HL-60/S4 treated with retinoic acid at 250 ng/mL for 4 days and 3 days (cell line): ENCODE measurements at regions not wholly inside any gene's neighbourhood (a gene's known extent, or its start where the extent isn't known, plus 50 kb on each side); places are given as distances from the start of the nearest gene placed in this dataset.

Experiments
- in situ Hi-C: fragments of 300-500 bp; cut with MboI; formaldehyde crosslinking; loops from 2 replicates; pipeline ENCODE4 v1.7.0; 2022; ENCODE audit warnings: low sequenced_read_pairs

DNA sequence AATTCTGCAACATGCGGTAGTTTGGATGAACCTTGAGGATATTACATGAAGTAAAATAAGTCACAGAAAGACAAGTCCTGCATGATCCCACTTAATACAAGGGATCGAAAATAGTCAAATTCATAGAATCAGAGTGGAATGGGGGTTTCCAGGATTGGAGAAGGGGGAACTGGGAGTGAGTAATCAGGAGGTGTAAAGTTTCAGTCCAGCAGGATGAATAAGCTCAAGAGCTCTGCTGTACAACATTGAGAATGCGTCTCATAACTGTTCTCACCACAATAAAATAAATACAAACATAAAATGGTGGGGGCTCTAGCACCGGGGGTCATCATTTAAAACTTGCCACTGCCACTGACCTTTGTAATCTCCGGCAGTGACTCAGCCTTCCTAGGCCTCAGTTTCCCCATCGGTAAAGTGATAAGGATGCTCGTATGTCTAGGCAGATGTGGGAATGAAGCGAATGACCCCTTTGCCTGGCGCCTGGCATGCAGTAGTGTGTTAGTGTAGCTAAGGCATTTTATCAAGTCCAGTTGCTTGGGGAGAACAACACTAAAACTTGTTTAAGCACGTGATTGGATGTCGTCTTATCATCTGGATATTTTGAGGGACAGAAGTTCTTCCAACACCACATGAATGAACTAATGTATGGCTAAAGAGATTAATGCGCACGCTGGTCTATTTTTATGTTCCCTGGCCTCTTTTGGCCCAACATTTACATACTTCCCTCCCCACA is 421.1 kb downstream of the QKI start:
- in situ Hi-C loops = no loop called here

- in situ Hi-C loops = no loop called here
Measured at GRCh38 chr6:163834226-163834970, 419.9 kb downstream of the QKI start.

DNA sequence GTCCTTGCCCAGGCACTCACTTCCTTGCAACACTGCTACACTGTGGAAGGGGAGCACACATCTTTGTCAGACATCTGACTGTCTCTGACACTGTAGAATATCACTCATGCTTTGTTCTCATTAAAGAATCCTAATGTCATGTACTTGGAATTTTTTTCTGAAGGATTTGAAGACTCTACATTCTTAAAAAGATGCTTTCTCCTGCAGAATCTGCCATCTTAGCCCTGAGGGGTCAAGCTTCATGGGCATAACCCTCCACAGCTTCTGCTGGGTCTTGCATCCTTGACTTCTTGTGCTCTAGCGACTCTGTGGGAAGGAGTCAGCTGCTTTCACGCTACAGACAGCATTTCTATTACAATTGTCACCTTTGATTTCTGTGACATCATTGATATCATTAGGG is 417.2 kb downstream of the QKI start:
- in situ Hi-C loops = no loop called here

- in situ Hi-C loops = no loop called here
Measured at GRCh38 chr6:163830641-163831040, 416.1 kb downstream of the QKI start.

DNA sequence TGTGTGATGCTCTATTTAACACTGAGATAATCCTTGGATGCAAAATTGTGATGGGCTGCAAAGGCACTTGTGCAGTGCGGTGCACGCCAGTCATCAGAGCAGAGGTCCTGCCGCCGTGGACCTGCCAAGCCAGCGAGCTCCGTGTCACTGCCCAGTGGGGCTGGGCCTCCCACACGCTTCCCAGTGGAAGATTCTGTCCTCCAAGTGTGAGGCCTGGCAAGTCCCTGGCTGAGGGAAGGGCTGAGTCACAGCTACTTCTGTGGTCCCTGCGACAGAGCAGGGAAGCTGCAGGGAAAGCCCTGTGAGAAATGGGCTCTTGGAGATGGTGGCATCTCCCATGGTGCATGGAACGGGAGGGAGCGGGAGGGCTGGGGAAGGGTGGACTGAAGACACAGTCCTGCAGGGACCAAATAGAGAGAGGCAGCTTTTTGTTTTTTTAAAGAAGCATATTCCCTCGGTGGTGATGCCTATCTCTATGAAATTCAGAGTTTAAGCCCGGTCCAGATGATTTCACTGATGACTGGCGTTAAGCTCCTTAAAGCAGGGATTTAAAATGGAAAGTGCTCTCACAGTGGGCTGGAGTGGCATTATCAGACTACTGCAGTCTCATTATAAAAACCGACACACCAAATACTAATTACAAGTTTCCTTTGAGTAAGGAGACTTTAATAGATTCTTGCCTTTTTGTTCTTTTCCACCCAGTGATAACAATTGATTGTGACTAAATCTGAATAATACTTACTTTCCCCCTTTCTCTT is 413.7 kb downstream of the QKI start:
- in situ Hi-C loops = no loop called here

DNA sequence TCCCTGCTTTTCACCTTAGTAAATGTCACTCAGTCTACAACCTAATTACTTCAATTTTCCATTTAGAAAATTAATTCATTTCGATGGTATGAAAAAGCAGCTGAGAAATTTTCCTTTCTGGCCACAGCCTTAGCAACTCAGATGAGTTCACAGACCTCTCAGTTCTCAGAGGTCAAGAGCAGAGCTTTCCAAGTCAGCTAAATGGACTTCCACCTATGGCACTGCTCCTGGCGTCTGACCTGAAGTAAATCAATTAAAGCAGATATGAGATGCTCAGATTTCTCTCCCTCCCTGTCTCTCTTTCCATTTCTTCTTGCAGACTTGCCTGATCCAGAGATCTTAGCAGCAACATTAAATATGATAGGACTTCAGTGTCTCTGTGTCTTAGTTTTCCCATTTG is 412.6 kb downstream of the QKI start:
- in situ Hi-C loops = no loop called here

GRCh38 chr6:163826629-163827028 is 412.1 kb downstream of the QKI start:
- in situ Hi-C loops = no loop called here

- in situ Hi-C loops = no loop called here
Measured at GRCh38 chr6:163825033-163825432, 410.5 kb downstream of the QKI start.

DNA sequence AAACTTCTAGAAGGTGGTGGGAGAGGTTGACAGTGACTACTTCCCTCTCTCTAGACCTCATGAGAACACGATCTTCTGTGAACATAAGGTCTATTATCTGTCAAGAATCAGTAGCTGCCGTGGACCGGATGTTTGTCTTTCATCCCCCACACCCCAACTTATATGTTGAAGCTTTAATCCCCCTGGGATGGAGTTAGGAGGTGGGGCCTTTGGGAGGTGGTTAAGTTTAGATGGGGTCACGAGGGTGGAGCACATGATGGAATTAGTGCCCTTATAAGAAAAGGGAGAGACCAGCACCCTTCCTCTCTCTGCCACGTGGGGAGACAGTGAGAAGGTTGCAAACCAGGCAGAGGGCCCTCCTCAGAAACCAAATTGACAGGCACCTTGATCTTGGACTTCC is 409.1 kb downstream of the QKI start:
- in situ Hi-C loops = no loop called here

GRCh38 chr6:163820745-163821458 is 406.4 kb downstream of the QKI start:
- in situ Hi-C loops = no loop called here

- in situ Hi-C loops = no loop called here
Measured at GRCh38 chr6:163820171-163820570, 405.7 kb downstream of the QKI start.

DNA sequence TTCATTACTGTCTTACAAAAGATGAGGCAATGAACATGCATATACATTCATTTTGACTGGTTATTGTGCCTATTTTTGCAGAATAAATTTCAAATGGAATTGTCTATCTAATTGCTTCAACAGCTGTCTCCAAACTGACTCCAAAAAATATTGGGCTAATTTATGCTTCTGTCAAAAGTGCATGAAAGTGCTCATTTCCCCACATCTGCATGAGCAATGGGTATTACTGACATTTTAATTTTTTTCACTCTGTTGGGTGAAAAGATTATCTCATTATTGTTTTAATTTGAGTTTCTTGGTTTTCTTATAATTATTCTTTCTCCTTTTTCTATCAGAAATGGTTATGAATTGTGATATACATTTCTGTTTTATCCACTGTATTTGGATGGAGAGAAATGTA is 404.2 kb downstream of the QKI start:
- in situ Hi-C loops = no loop called here

DNA sequence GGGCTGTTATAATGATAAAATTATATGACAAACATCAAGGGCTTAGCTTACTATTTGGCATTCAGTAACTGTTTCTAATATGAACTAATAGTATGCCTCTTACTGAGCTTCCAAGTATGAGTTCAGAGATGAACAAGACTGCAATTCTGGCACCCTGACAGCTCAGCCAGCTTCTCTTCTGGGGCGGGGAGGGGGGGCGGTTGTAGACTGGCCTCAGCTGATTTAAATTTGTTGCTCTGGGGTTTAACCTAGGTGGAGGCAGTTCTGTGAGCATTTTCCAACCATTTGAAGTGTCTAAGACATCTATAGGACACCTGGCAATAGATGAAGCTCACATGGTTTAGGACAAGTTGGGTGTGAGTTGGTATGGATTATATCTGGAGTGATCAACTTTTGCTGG is 401.9 kb downstream of the QKI start:
- in situ Hi-C loops = no loop called here

DNA sequence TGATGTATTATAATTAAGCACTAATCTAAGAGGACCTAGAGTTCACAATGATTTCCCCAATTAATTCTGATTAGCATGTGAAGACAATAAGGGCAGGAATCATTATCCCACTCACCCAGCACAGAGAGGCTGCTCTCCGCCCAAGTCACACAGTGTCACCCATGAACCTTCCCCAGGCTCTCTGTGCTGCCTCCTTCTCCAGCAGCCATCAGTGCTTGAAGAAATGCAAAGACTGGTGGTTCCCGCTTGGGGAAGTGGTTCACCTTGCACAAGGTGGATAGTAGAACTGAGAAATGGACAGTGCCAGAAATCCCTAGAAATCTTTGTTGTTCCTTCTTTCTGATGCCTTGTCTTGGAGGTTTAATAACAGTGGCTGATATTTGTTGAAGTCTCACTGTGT is 401.3 kb downstream of the QKI start:
- in situ Hi-C loops = no loop called here

GRCh38 chr6:163814494-163815364 is 400.2 kb downstream of the QKI start:
- in situ Hi-C loops = no loop called here

GRCh38 chr6:163813979-163814493 is 399.5 kb downstream of the QKI start:
- in situ Hi-C loops = no loop called here

DNA sequence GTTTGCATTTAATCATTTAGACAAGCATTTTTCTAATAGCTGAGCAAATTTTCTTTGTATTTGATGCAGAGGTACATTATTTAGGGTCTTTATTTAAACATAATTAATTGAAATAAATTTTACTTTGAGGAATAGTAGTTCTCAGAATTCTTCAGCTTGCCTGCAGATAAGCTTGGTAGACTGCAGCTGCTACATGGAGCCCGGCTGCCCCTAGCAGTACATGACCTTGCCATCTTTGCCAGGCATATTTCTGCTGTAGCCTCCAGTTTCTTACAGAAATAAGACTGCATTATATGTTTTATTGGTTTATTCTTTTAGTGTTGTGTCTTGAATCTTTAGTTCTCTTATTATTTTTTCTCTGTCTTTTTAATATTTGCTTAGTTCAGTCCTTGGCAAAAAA is 396.8 kb downstream of the QKI start:
- in situ Hi-C loops = no loop called here

DNA sequence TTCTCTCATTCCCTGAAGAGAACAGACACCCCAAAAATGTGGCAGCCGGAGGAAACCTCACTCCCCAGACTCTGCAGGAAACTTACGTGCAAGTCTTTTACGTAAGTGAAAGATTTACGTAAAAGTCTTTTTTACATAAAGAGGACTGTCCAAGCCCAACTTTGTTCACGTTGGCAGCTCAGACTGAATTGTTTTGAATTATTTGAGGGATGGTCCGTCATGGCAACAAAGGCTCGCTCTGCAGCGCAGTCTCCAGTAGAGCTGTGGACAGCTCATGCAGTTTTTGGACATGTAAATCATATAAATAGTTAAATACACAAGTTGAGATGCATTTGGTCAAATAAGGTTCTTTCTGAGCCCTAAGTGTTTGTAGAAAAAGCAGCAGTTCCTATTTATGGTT is 394.8 kb downstream of the QKI start:
- in situ Hi-C loops = no loop called here

- in situ Hi-C loops = no loop called here
Measured at GRCh38 chr6:163808871-163809270, 394.4 kb downstream of the QKI start.

GRCh38 chr6:163808231-163808630 is 393.7 kb downstream of the QKI start:
- in situ Hi-C loops = no loop called here
